ENCODE measurements at regions not wholly inside any gene's neighbourhood (a gene's known extent, or its start where the extent isn't known, plus 50 kb on each side); places are given as distances from the start of the nearest gene placed in this dataset.

DNA sequence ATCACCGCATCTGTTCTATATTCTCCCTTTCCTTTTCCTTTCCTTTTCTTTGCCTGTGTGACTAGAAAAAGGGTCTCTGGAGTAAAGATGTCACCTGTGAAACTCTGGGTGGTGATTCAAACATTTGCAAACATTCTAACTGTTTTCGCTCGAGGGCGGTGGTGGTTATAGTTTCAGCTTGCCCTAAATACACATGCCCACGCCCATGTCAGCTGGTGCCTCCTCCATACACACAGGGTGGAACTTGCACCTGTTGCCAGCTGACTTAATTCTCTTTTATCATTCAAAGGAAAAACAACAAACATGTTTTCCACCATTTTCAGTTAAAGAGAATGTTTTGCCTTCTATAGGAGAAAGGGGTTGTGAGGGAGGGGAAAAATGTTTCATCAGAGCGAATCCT is 381.9 kb upstream of the ARID1B start:
- TF ChIP-seq POLR2A (IDR thresholded peaks at IDR 0.05) (no peak), CTCF (IDR thresholded peaks at IDR 0.05) (no peak), POLR2AphosphoS5 (IDR thresholded peaks at IDR 0.05) (no peak)

Data from prostate gland (tissue), 2 donors.